Keratinocyte (primary cell): ENCODE measurements at regions not wholly inside any gene's neighbourhood (a gene's known extent, or its start where the extent isn't known, plus 50 kb on each side); places are given as distances from the start of the nearest gene placed in this dataset.

Experiments used
- DNase-seq: peaks from one replicate; pipeline ENCODE4 v3.0.0-alpha.2; 2011; ENCODE audit warnings: low read depth, missing footprints, low spot score
- FAIRE-seq: peaks from 2 replicates; lab custom pipeline; 2011; peaks lifted over from hg19 to GRCh38; lab: Jason Lieb, UNC
- H2AFZ ChIP-seq: 2 replicates; pipeline ENCODE4 v1.6.0; 2012; ENCODE audit warnings: low read length, control low read depth, inconsistent platforms; ENCODE audit not compliant: control insufficient read depth
- H3K27ac ChIP-seq: 2 replicates; pipeline ENCODE4 v1.5.1; 2011; ENCODE audit warnings: low read length; ENCODE audit not compliant: control insufficient read depth, insufficient read depth
- H3K27me3 ChIP-seq: 3 replicates; pipeline ENCODE4 v1.6.0; 2011; ENCODE audit warnings: low read length; ENCODE audit not compliant: control insufficient read depth, insufficient read depth; ENCODE audit errors: extremely low read depth
- H3K36me3 ChIP-seq, 2 experiments: 2 replicates in 1 of 2; 3 replicates in 1 of 2; pipeline ENCODE4 v1.5.1; 2011; ENCODE audit warnings: low read length in 2 of 2, mild to moderate bottlenecking in 1 of 2; ENCODE audit not compliant: control insufficient read depth in 2 of 2, insufficient read depth in 2 of 2; ENCODE audit errors: extremely low read depth in 1 of 2
- H3K4me1 ChIP-seq: 3 replicates; pipeline ENCODE4 v1.5.1; 2011; ENCODE audit warnings: low read length; ENCODE audit not compliant: control insufficient read depth, insufficient read depth; ENCODE audit errors: extremely low read depth
- H3K4me2 ChIP-seq: 3 replicates; pipeline ENCODE4 v1.6.0; 2011; ENCODE audit warnings: low read depth, low read length; ENCODE audit not compliant: control insufficient read depth, insufficient read depth; ENCODE audit errors: extremely low read depth
- H3K4me3 ChIP-seq, 3 experiments: fragments of 200-600 bp in 1 of 3; sonication (generic) in 1 of 3; 2 replicates in 2 of 3; 3 replicates in 1 of 3; pipeline ENCODE4 v1.5.1; 2011 to 2016; ENCODE audit warnings: low read length in 3 of 3, mild to moderate bottlenecking in 3 of 3, control low read depth in 2 of 3, inconsistent platforms in 1 of 3, low read depth in 1 of 3, mixed read lengths in 1 of 3, mixed run types in 1 of 3, moderate library complexity in 1 of 3; ENCODE audit not compliant: control insufficient read depth in 2 of 3, insufficient read depth in 2 of 3; ENCODE audit errors: extremely low read depth in 1 of 3
- H3K79me2 ChIP-seq: 2 replicates; pipeline ENCODE4 v1.6.0; 2012; ENCODE audit warnings: low read length; ENCODE audit not compliant: control insufficient read depth, insufficient read depth
- H3K9ac ChIP-seq: 3 replicates; pipeline ENCODE4 v1.6.0; 2011; ENCODE audit warnings: low read length; ENCODE audit not compliant: control insufficient read depth, insufficient read depth; ENCODE audit errors: extremely low read depth
- H3K9me1 ChIP-seq: 3 replicates; pipeline ENCODE4 v1.6.0; 2011; ENCODE audit warnings: low read length; ENCODE audit not compliant: control insufficient read depth, insufficient read depth; ENCODE audit errors: extremely low read depth
- H3K9me3 ChIP-seq: 2 replicates; pipeline ENCODE4 v1.5.1; 2012; ENCODE audit warnings: low read depth, low read length; ENCODE audit not compliant: control insufficient read depth
- H4K20me1 ChIP-seq: 3 replicates; pipeline ENCODE4 v1.6.0; 2011; ENCODE audit warnings: low read length; ENCODE audit not compliant: control insufficient read depth, insufficient read depth; ENCODE audit errors: extremely low read depth
- EZH2 ChIP-seq: IDR thresholded peaks from one replicate; pipeline ENCODE4 v1.6.1; 2012; ENCODE audit warnings: inconsistent platforms, mild to moderate bottlenecking, low read length, moderate library complexity
- dilution Hi-C: fragments of 300-500 bp; cut with MboI; formaldehyde crosslinking; loops from one replicate; pipeline ENCODE4 v1.7.0; 2020; ENCODE audit warnings: low sequenced_read_pairs; ENCODE audit not compliant: extremely low pct_ligation_motif_present
- TF ChIP-seq, protein P1 (sequence below), 3 experiments: IDR thresholded peaks in 1 of 3; conservative IDR thresholded peaks in 1 of 3; optimal IDR thresholded peaks in 1 of 3; 2 replicates in 2 of 3; 3 replicates in 1 of 3; pipeline versions ENCODE3 to v1.5.1; 2011; ENCODE audit warnings: low read length in 3 of 3, mild to moderate bottlenecking in 3 of 3, moderate library complexity in 2 of 3, control low read depth in 1 of 3, inconsistent platforms in 1 of 3; ENCODE audit not compliant: insufficient read depth in 2 of 3; ENCODE audit errors: extremely low read depth in 1 of 3

DNA sequence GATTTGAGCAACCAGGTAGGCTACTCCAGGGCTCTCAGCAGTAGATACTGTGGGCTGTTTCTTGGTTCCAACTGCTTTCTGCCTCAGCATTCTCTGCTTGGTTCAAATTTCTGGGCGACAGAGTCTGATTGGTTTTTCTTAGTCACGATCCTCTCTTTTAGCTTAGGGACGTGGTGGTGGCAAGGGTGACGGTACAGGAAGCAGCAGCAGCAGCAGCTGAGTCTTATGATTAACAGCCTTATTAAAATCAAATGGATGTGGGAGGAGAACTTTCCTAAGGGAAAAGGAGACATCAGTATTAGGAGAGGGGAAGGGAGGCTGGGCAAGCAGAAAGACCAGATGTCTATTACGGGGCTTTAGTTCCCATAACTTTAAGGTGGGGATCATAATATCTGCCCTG, 156.5 kb upstream of the PLPP4 start:
- no peak overlapping the region for H3K4me2 ChIP-seq
- dilution Hi-C loops: no loop called here
- no peak overlapping the region for H2AFZ ChIP-seq
- no peak for TF ChIP-seq EZH2
- TF ChIP-seq, protein P1, sequence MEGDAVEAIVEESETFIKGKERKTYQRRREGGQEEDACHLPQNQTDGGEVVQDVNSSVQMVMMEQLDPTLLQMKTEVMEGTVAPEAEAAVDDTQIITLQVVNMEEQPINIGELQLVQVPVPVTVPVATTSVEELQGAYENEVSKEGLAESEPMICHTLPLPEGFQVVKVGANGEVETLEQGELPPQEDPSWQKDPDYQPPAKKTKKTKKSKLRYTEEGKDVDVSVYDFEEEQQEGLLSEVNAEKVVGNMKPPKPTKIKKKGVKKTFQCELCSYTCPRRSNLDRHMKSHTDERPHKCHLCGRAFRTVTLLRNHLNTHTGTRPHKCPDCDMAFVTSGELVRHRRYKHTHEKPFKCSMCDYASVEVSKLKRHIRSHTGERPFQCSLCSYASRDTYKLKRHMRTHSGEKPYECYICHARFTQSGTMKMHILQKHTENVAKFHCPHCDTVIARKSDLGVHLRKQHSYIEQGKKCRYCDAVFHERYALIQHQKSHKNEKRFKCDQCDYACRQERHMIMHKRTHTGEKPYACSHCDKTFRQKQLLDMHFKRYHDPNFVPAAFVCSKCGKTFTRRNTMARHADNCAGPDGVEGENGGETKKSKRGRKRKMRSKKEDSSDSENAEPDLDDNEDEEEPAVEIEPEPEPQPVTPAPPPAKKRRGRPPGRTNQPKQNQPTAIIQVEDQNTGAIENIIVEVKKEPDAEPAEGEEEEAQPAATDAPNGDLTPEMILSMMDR (optimal IDR thresholded peaks at IDR 0.05 in 1 of 3, IDR thresholded peaks at IDR 0.05 in 1 of 3, conservative IDR thresholded peaks at IDR 0.05 in 1 of 3; ENCODE audit: extremely low read depth in 1 of 3, insufficient read depth in 2 of 3, low read length in 3 of 3): no peak
- FAIRE-seq (no peak), DNase-seq (no peak)
- H3K4me3 ChIP-seq: no peak overlapping the region
- no peaks in the 10 kb centered on the region for H3K36me3 ChIP-seq
- H3K27me3 ChIP-seq: no peaks in the 10 kb centered on the region
- H3K4me1 ChIP-seq: no peaks in the 10 kb centered on the region
- H4K20me1 ChIP-seq: no peaks in the 10 kb centered on the region
- no peaks in the 10 kb centered on the region for H3K79me2 ChIP-seq
- H3K9me1 ChIP-seq: no peaks in the 10 kb centered on the region
- no peak overlapping the region for H3K9ac ChIP-seq
- no peak overlapping the region for H3K27ac ChIP-seq
- H3K9me3 ChIP-seq: no peaks in the 10 kb centered on the region

DNA sequence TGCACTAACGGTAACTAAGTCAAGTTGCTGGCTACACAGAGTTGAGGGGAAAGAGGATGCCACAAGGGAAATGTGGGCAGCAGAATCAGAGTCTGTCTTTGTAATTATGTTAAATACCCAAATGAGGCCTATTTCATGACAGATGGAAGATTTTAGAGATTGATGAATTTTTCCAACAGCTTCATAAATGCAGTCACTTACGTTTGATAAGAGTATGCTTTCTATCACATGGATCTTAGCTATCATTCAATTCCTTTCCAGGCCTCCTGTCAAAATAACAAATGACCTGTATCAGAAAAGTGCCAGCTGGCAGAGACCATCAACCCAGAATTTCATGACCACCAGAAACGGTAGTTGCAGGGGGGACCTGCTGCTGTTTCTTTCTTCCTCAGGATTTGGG, 148.4 kb upstream of the PLPP4 start:
- no peak overlapping the region for H3K4me3 ChIP-seq
- H3K9me1 ChIP-seq: no peaks in the 10 kb centered on the region
- no peaks in the 10 kb centered on the region for H3K9me3 ChIP-seq
- FAIRE-seq (no peak), DNase-seq (no peak)
- no peak for TF ChIP-seq EZH2
- TF ChIP-seq, protein P1 (optimal IDR thresholded peaks at IDR 0.05 in 1 of 3, IDR thresholded peaks at IDR 0.05 in 1 of 3, conservative IDR thresholded peaks at IDR 0.05 in 1 of 3; ENCODE audit: extremely low read depth in 1 of 3, insufficient read depth in 2 of 3, low read length in 3 of 3): no peak
- peaks cover 4% of the 10 kb centered on the region for H3K27me3 ChIP-seq
- H3K79me2 ChIP-seq: no peaks in the 10 kb centered on the region
- no peaks in the 10 kb centered on the region for H4K20me1 ChIP-seq
- H3K27ac ChIP-seq: no peak overlapping the region
- no peak overlapping the region for H2AFZ ChIP-seq
- H3K36me3 ChIP-seq: no peaks in the 10 kb centered on the region
- H3K4me1 ChIP-seq: no peaks in the 10 kb centered on the region
- no peak overlapping the region for H3K9ac ChIP-seq
- dilution Hi-C loops: no loop called here
- no peak overlapping the region for H3K4me2 ChIP-seq
